Spleen (tissue), 11 donors: ENCODE measurements at regions not wholly inside any gene's neighbourhood (a gene's known extent, or its start where the extent isn't known, plus 50 kb on each side); places are given as distances from the start of the nearest gene placed in this dataset.
A peak's percentile ranks its signal among the peaks of the same experiment; 100 is the strongest.
"Not testable (repeated sequence)": the region's sequence is repeated elsewhere in the genome, so short reads cannot be mapped to it uniquely, and the experiment has no call there.

Experiments
- DNase-seq: peaks from one replicate; pipeline ENCODE4 v3.0.0-alpha.2; 2020
- H3K27ac ChIP-seq, 8 donors: fragments of 200-600 bp; sonication (generic) in 7 of 8; 1 replicate in 4 of 8; 2 replicates in 4 of 8; pipeline versions ENCODE4 v1.5.0 to v1.8.0; 2016 to 2021; ENCODE audit warnings: inconsistent platforms in 4 of 8, mild to moderate bottlenecking in 4 of 8, moderate library complexity in 1 of 8
- H3K27me3 ChIP-seq, 7 donors: fragments of 200-600 bp; sonication (generic) in 6 of 7; replicated peaks in 1 of 7; 1 replicate in 4 of 7; 2 replicates in 3 of 7; pipeline versions ENCODE4 v1.5.0 to v1.8.0; 2016 to 2021; ENCODE audit warnings: inconsistent platforms in 3 of 7, mild to moderate bottlenecking in 1 of 7
- H3K36me3 ChIP-seq, 6 donors: fragments of 200-600 bp; sonication (generic) in 5 of 6; 1 replicate in 4 of 6; 2 replicates in 2 of 6; pipeline versions ENCODE4 v1.5.0 to v1.8.0; 2016 to 2021; ENCODE audit warnings: inconsistent platforms in 2 of 6
- H3K4me1 ChIP-seq, 6 donors: fragments of 200-600 bp; sonication (generic) in 5 of 6; 1 replicate in 3 of 6; 2 replicates in 3 of 6; pipeline versions ENCODE4 v1.5.0 to v1.8.0; 2016 to 2021; ENCODE audit warnings: inconsistent platforms in 3 of 6
- H3K4me3 ChIP-seq, 8 donors: fragments of 200-600 bp; sonication (generic) in 7 of 8; 1 replicate in 4 of 8; 2 replicates in 4 of 8; pipeline versions ENCODE4 v1.5.0 to v1.8.0; 2016 to 2021; ENCODE audit warnings: inconsistent platforms in 4 of 8, mild to moderate bottlenecking in 4 of 8, moderate library complexity in 2 of 8
- H3K9me3 ChIP-seq, 8 donors: fragments of 200-600 bp; sonication (generic) in 7 of 8; 1 replicate in 4 of 8; 2 replicates in 4 of 8; pipeline versions ENCODE4 v1.5.0 to v1.8.0; 2016 to 2021; ENCODE audit warnings: inconsistent platforms in 4 of 8
- POLR2A ChIP-seq, 3 donors: fragments of 450-650 bp; IDR thresholded peaks; one replicate each; pipeline ENCODE4 v1.5.1; 2017; ENCODE audit warnings: antibody characterized with exemption in 3 of 3, mild to moderate bottlenecking in 1 of 3
- POLR2AphosphoS5 ChIP-seq, 3 donors: sonication (generic); formaldehyde crosslinking; IDR thresholded peaks; one replicate each; pipeline ENCODE4 v1.5.1; 2017; ENCODE audit warnings: antibody characterized with exemption in 3 of 3
- WGBS, 5 donors: extraction: QIAGEN DNeasy Blood & Tissue Kit in 3 of 5; methylation state at CpG; one replicate each; pipeline versions ENCODE4 v1.1.5 to v1.1.7; 2013 to 2018; 5-methylcytosine and 5-hydroxymethylcytosine counted together
- intact Hi-C: fragments of 100-400 bp; cut with DNase I; formaldehyde crosslinking; loops from one replicate; pipeline ENCODE4 v1.15.0; 2023; ENCODE audit warnings: low total_unique reads
- TF ChIP-seq, protein P1 (sequence below), 11 experiments: fragments of 200-600 bp in 7 of 11; fragments of 450-650 bp in 4 of 11; sonication (generic) in 4 of 11; IDR thresholded peaks in 8 of 11; conservative IDR thresholded peaks in 3 of 11; 1 replicate in 7 of 11; 2 replicates in 4 of 11; pipeline versions ENCODE4 v1.4.0 to v1.8.0; 2016 to 2021; ENCODE audit warnings: antibody characterized with exemption in 11 of 11, inconsistent platforms in 4 of 11, mild to moderate bottlenecking in 1 of 11
- donor health status: healthy with polysubstance abuse.
- donor health status: DM: no; HTN: no; CAD: no; lungs with moderate emphysema.
- donor health status: DM: no; HTN: no; CAD: no.
- donor health status: Bipolar disorder and iron deficiency.
- donor health status: healthy.
- donor health status: DM: no; HTN: no; CAD: no.
- donor health status: DM: yes; HTN: yes; CAD: no.

GRCh38 chr4:142897518-142897917 lies 51.4 kb upstream of the INPP4B start:
- H3K9me3 ChIP-seq: peaks cover 0 to 31% (median 21%) of the 10 kb centered on the region in 8 donors
- intact Hi-C loops, DNase-seq, H3K4me3 ChIP-seq, H3K4me1 ChIP-seq, H3K36me3 ChIP-seq, H3K27me3 ChIP-seq, H3K27ac ChIP-seq: not testable (repeated sequence)
- 91 to 100% (median 97%) methylated on average over 6 to 28 of the region's 28 CpGs for WGBS, 5 donors

GRCh38 chr4:142900622-142901021 lies 54.5 kb upstream of the INPP4B start:
- Histone ChIP-seq H3K4me1 (no peaks in the 10 kb centered on the region), H3K4me3 (no peak overlapping the region), H3K36me3 (no peaks in the 10 kb centered on the region), H3K9me3 (peaks cover 0 to 16% (median 0%) of the 10 kb centered on the region in 8 donors), H3K27me3 (no peaks in the 10 kb centered on the region), H3K27ac (no peak overlapping the region)
- no peak for TF ChIP-seq POLR2AphosphoS5 (IDR thresholded peaks at IDR 0.05)
- no peak for TF ChIP-seq POLR2A (IDR thresholded peaks at IDR 0.05)
- intact Hi-C loops: no loop called here
- peak; percentile 54 for DNase-seq
- WGBS, 5 donors: 88 to 100% (median 96%) methylated on average over 1 of the region's 1 CpG

- TF ChIP-seq, protein P1, sequence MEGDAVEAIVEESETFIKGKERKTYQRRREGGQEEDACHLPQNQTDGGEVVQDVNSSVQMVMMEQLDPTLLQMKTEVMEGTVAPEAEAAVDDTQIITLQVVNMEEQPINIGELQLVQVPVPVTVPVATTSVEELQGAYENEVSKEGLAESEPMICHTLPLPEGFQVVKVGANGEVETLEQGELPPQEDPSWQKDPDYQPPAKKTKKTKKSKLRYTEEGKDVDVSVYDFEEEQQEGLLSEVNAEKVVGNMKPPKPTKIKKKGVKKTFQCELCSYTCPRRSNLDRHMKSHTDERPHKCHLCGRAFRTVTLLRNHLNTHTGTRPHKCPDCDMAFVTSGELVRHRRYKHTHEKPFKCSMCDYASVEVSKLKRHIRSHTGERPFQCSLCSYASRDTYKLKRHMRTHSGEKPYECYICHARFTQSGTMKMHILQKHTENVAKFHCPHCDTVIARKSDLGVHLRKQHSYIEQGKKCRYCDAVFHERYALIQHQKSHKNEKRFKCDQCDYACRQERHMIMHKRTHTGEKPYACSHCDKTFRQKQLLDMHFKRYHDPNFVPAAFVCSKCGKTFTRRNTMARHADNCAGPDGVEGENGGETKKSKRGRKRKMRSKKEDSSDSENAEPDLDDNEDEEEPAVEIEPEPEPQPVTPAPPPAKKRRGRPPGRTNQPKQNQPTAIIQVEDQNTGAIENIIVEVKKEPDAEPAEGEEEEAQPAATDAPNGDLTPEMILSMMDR (IDR thresholded peaks at IDR 0.05 in 8 of 11, conservative IDR thresholded peaks at IDR 0.05 in 3 of 11): no peak
- TF ChIP-seq POLR2A (IDR thresholded peaks at IDR 0.05) (no peak), POLR2AphosphoS5 (IDR thresholded peaks at IDR 0.05) (no peak)
- Histone ChIP-seq H3K27ac (no peak overlapping the region), H3K4me1 (no peaks in the 10 kb centered on the region), H3K4me3 (no peak overlapping the region), H3K27me3 (no peaks in the 10 kb centered on the region), H3K9me3 (peaks cover 0 to 19% (median 0%) of the 10 kb centered on the region in 8 donors), H3K36me3 (no peaks in the 10 kb centered on the region)
- intact Hi-C loops: no loop called here
- WGBS, 5 donors: 65 to 88% (median 76%) methylated on average over 5 of the region's 5 CpGs
- no peak for DNase-seq
These were observed 55.1 kb upstream of the INPP4B start for GRCh38 chr4:142901166-142901662.

DNA sequence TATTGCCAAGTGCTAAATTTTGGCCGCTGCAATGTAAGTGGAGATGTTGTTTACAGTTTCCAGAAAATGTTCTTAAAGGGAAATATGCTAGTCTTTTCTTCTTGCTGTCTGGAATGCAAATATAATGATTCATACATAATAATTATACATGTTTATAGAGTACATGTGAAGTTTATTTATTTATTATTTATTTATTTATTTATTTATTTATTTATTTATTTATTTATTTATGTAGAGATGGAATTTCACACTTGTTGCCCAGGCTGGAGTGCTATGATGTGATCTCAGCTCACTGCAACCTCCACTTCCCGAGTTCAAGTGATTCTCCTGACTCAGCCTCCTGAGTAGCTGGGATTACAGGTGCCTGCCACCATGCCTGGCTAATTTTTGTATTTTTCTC lies 57.5 kb upstream of the INPP4B start:
- 72 to 89% (median 81%) methylated on average over 2 of the region's 2 CpGs for WGBS, 5 donors
- H3K4me1 ChIP-seq, DNase-seq, H3K27me3 ChIP-seq, H3K27ac ChIP-seq, H3K4me3 ChIP-seq, intact Hi-C loops, H3K36me3 ChIP-seq: not testable (repeated sequence)
- H3K9me3 ChIP-seq: peaks cover 0 to 18% (median 0%) of the 10 kb centered on the region in 8 donors

DNA sequence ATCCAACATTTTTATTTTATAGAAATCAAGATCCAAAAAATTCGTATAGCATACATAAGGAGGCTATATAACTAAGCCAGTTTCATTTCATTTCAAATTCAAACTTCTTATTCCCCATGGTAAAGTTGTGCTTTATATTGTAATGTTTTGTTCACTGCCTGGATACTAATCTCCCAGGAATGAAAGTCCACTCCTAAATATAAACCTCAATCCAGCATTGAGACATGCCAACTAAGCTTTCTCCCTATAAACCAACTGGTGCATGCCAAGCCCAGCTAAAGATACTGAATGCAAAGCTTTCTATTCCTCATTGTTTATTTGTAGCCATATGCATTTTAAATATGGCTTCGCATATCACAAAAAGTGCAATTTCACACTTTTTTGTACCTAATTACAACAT lies 63.8 kb upstream of the INPP4B start:
- WGBS, 5 donors: 74 to 83% (median 77%) methylated on average over 2 of the region's 2 CpGs
- Histone ChIP-seq H3K9me3 (peaks cover 0 to 10% (median 0%) of the 10 kb centered on the region in 8 donors), H3K4me1 (no peaks in the 10 kb centered on the region), H3K27me3 (no peaks in the 10 kb centered on the region), H3K4me3 (no peak overlapping the region), H3K36me3 (no peaks in the 10 kb centered on the region), H3K27ac (no peak overlapping the region)
- DNase-seq: no peak
- intact Hi-C loops: no loop called here
- TF ChIP-seq POLR2AphosphoS5 (IDR thresholded peaks at IDR 0.05): no peak
- TF ChIP-seq POLR2A (IDR thresholded peaks at IDR 0.05): no peak
- TF ChIP-seq, protein P1 (IDR thresholded peaks at IDR 0.05 in 8 of 11, conservative IDR thresholded peaks at IDR 0.05 in 3 of 11): no peak

- Histone ChIP-seq H3K9me3 (no peaks in the 10 kb centered on the region), H3K4me1 (no peaks in the 10 kb centered on the region), H3K4me3 (no peak overlapping the region), H3K27ac (no peak overlapping the region), H3K27me3 (no peaks in the 10 kb centered on the region), H3K36me3 (no peaks in the 10 kb centered on the region)
- no peak for DNase-seq
- WGBS, 5 donors: 88 to 100% (median 98%) methylated on average over 1 of the region's 1 CpG
- intact Hi-C loops: no loop called here
- no peak for TF ChIP-seq POLR2A (IDR thresholded peaks at IDR 0.05)
- TF ChIP-seq, protein P1 (IDR thresholded peaks at IDR 0.05 in 8 of 11, conservative IDR thresholded peaks at IDR 0.05 in 3 of 11): no peak
- no peak for TF ChIP-seq POLR2AphosphoS5 (IDR thresholded peaks at IDR 0.05)
These were observed 66.9 kb upstream of the INPP4B start for GRCh38 chr4:142913034-142913433.
